Activated CD4-positive, alpha-beta T cell treated with anti-CD3 and anti-CD28 coated beads, Interleukin-2, amount 10 ng/mL, durations not matched to agents 7 days and 5 days (primary cell): ENCODE measurements at regions not wholly inside any gene's neighbourhood (a gene's known extent, or its start where the extent isn't known, plus 50 kb on each side); places are given as distances from the start of the nearest gene placed in this dataset.

Source experiments
- CTCF ChIA-PET: fragments of 350-600 bp; sonication (Branson Sonifier 250); formaldehyde crosslinking; loops from one replicate; lab custom pipeline; 2021; ENCODE audit warnings: antibody characterized with exemption; lab: Charles Lee
- POLR2A ChIA-PET: fragments of 350-600 bp; sonication (Branson Sonifier 250); formaldehyde crosslinking; loops from one replicate; lab custom pipeline; 2021; ENCODE audit warnings: antibody characterized with exemption; lab: Charles Lee
- DNase-seq: peaks from one replicate; pipeline ENCODE4 v3.0.0-alpha.2; 2020
- H3K27ac Mint-ChIP-seq: one replicate; pipeline ENCODE4 v1.8.0; 2021; ENCODE audit warnings: mild to moderate bottlenecking, moderate library complexity, mixed read lengths
- H3K27me3 Mint-ChIP-seq: one replicate; pipeline ENCODE4 v1.8.0; 2021; ENCODE audit warnings: mixed read lengths
- H3K36me3 Mint-ChIP-seq: one replicate; pipeline ENCODE4 v1.8.0; 2021; ENCODE audit warnings: low read depth, mixed read lengths
- H3K4me1 Mint-ChIP-seq: one replicate; pipeline ENCODE4 v1.8.0; 2021; ENCODE audit warnings: mixed read lengths
- H3K4me3 Mint-ChIP-seq: one replicate; pipeline ENCODE4 v1.8.0; 2021; ENCODE audit warnings: mild to moderate bottlenecking, moderate library complexity, mixed read lengths
- H3K9me3 Mint-ChIP-seq: one replicate; pipeline ENCODE4 v1.8.0; 2021; ENCODE audit warnings: mixed read lengths

DNA sequence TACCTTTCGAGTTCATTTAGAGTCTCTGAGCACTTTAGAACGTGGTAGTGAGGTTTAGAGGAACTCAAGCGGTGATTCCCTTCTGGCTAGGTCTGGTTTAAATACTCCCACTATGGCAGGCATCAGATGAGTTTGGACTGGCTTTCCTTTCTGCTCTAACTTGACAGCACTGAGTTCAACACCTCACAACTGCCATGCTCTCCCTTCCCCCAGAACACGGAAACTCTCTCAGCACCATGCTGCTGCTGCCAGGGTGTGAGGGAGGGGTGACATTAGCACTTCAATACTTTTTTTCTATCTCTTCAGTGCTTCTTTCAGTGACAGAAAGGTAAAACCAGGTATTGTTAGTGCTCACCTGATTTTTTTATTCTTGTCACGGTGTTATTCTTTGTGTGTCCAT is 234.5 kb upstream of the AGTR2 start:
- no peaks in the 10 kb centered on the region for H3K4me1 Mint-ChIP-seq
- H3K4me3 Mint-ChIP-seq: no peak overlapping the region
- no peaks in the 10 kb centered on the region for H3K9me3 Mint-ChIP-seq
- H3K36me3 Mint-ChIP-seq: no peaks in the 10 kb centered on the region
- H3K27ac Mint-ChIP-seq: no peak overlapping the region
- POLR2A ChIA-PET: no interaction called here
- CTCF ChIA-PET: no interaction called here
- H3K27me3 Mint-ChIP-seq: no peaks in the 10 kb centered on the region
- DNase-seq: no peak

DNA sequence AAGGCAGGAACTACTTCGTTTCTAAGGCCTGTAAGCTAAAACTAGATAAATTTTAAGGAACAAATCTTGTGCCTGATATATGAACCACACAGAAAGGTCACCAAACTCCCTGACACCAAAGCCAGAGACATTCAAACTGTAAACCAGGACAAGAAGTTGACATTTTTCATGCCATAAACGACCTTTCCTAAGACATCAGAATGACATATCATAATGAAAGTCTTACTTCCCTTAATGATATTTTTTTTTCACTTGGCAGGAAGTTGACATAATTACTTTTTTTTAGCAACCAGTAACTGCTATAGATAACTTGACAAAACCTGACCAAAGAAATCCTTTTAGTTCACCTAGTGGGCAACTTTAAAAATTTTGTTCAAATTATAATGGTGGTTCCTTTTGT is 231.5 kb upstream of the AGTR2 start:
- DNase-seq: no peak
- Mint-ChIP-seq H3K27ac (no peak overlapping the region), H3K9me3 (no peaks in the 10 kb centered on the region), H3K36me3 (no peaks in the 10 kb centered on the region), H3K27me3 (no peaks in the 10 kb centered on the region), H3K4me1 (no peaks in the 10 kb centered on the region), H3K4me3 (no peak overlapping the region)
- CTCF ChIA-PET: interaction anchor here (1.1 to 1.3 kb wide), 2 partner anchors 9 to 11 kb away, joined by 3 read pairs; no protein-coding TSS in a partner anchor
- POLR2A ChIA-PET: no interaction called here

DNA sequence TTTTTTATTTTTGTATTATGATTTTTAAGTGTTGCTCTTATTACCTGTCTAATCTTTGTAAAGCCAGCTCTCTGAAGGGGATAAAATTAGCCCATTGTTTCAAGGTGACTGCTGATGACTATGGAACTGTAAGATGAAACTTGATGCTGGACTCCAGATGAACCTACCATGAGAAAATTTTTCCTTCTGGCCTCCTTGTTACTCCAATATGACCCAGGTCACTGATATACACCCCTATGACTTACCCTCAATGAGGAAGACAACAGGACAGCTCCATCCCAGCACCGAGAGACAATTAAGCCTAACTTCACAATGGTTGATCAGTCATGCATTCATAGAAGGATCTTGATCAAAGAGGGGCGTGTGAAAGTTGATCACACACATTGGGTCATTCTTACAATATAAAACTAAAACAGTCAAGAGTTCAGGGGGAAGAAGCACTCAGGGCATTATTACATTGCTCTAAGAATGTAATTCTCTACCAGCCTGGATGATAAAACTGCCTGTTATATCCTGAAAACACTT is 230.8 kb upstream of the AGTR2 start:
- no peak overlapping the region for H3K27ac Mint-ChIP-seq
- no peak for DNase-seq
- H3K27me3 Mint-ChIP-seq: no peaks in the 10 kb centered on the region
- ChIA-PET CTCF (interaction anchor here (1.3 kb wide), 1 partner anchor 10 kb away, joined by 3 read pairs; no protein-coding TSS in a partner anchor), POLR2A (no interaction called here)
- no peak overlapping the region for H3K4me3 Mint-ChIP-seq
- no peaks in the 10 kb centered on the region for H3K36me3 Mint-ChIP-seq
- H3K4me1 Mint-ChIP-seq: no peaks in the 10 kb centered on the region
- H3K9me3 Mint-ChIP-seq: no peaks in the 10 kb centered on the region

DNA sequence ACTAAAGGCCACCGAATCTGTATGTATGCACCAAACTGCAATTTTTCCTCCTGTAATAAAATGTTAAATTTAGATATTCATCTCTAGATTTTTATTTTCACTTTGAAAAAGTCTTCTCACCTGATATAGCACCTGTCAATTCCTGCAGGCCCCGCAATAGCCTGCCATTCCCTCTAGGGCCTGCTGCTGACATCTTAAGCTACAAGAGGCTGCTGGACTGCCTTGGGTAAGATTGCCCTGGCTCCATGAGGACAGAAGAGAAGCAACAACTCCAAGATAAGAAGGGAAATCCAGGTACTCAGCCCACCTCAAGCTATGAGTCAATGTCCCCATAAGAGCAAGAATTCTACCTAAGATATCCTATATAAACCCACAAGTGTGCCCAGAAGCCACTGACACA is 230.2 kb upstream of the AGTR2 start:
- H3K27me3 Mint-ChIP-seq: no peaks in the 10 kb centered on the region
- H3K27ac Mint-ChIP-seq: no peak overlapping the region
- POLR2A ChIA-PET: no interaction called here
- H3K4me1 Mint-ChIP-seq: no peaks in the 10 kb centered on the region
- no peak overlapping the region for H3K4me3 Mint-ChIP-seq
- CTCF ChIA-PET: interaction anchor here (1.4 to 1.7 kb wide), 2 partner anchors 47 to 49 kb away, joined by 3 to 6 read pairs; no protein-coding TSS in a partner anchor
- H3K36me3 Mint-ChIP-seq: no peaks in the 10 kb centered on the region
- no peaks in the 10 kb centered on the region for H3K9me3 Mint-ChIP-seq
- no peak for DNase-seq

DNA sequence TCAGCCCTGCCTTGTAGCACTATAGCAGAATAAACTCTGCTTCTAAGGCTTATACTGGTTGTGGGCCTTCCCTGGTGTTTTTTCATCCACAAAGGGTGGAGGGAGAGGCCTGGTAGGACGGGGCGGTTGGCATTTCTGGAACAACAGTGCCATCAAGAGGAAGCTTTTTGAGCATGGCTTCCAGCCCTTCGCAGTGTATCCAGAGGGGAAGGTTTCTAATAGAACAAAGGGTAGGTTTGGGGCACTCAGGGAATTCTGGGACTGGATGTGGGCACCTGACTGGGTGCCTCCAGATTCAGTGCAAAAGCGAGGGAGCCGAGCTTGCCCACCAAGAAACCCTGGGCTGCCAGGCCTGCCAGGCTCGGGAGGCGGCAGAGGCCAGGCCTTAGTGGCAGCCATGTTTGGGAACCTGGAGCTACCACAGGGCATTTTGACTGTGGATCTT is 229.6 kb upstream of the AGTR2 start:
- Mint-ChIP-seq H3K27me3 (no peaks in the 10 kb centered on the region), H3K27ac (no peak overlapping the region), H3K36me3 (no peaks in the 10 kb centered on the region), H3K4me1 (no peaks in the 10 kb centered on the region), H3K9me3 (no peaks in the 10 kb centered on the region), H3K4me3 (no peak overlapping the region)
- ChIA-PET CTCF (interaction anchor here (0.7 to 1.7 kb wide), 6 partner anchors 8 to 51 kb away, joined by 3 to 6 read pairs (median 4); no protein-coding TSS in a partner anchor), POLR2A (no interaction called here)
- DNase-seq: no peak

DNA sequence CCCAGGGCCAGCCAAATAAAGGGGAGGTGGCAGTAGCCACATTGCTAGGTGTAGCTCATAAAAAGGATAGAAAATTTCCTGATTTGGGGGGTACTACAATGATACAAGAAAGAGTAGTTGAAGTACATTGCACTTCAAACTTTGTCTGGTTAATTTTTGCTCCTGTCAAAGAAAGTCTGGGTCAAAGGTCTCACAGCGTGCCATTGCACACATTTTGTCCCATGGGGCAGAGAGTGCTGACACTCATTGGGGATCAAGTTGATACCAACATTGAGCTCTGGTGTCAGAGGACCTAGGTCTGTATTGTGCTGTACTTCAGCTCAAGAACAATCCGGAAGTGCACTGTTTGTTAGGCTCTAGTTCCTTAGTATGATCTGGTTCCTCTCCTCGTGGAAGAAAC is 229.2 kb upstream of the AGTR2 start:
- no peaks in the 10 kb centered on the region for H3K4me1 Mint-ChIP-seq
- no peaks in the 10 kb centered on the region for H3K9me3 Mint-ChIP-seq
- no peak overlapping the region for H3K4me3 Mint-ChIP-seq
- H3K36me3 Mint-ChIP-seq: no peaks in the 10 kb centered on the region
- ChIA-PET POLR2A (no interaction called here), CTCF (interaction anchor here (0.7 to 1.7 kb wide), 8 partner anchors 7 to 52 kb away, joined by 3 to 6 read pairs (median 4); no protein-coding TSS in a partner anchor)
- DNase-seq: no peak
- no peaks in the 10 kb centered on the region for H3K27me3 Mint-ChIP-seq
- H3K27ac Mint-ChIP-seq: no peak overlapping the region

DNA sequence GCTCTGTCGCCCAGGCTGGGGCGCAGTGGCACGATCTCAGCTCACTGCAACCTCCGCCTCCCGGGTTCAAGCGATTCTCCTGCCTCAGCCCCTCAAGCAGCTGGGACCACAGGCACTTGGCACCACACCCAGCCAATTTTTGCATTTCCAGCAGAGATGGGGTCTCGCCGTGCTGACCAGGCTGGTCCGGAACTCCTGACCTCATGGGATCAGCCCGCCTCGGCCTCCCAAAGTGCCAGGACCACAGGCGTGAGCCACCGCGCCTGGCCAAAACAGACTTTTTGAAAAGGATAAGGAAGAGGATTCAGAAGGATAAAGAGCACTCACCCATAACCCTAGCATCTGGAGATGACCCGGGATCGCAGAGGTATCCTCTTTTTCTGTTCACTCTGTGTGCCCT is 224.5 kb upstream of the AGTR2 start:
- ChIA-PET CTCF (no interaction called here), POLR2A (no interaction called here)
- Mint-ChIP-seq H3K9me3 (no peaks in the 10 kb centered on the region), H3K27ac (no peak overlapping the region), H3K36me3 (no peaks in the 10 kb centered on the region), H3K4me3 (no peak overlapping the region), H3K27me3 (no peaks in the 10 kb centered on the region), H3K4me1 (no peaks in the 10 kb centered on the region)
- DNase-seq: no peak

DNA sequence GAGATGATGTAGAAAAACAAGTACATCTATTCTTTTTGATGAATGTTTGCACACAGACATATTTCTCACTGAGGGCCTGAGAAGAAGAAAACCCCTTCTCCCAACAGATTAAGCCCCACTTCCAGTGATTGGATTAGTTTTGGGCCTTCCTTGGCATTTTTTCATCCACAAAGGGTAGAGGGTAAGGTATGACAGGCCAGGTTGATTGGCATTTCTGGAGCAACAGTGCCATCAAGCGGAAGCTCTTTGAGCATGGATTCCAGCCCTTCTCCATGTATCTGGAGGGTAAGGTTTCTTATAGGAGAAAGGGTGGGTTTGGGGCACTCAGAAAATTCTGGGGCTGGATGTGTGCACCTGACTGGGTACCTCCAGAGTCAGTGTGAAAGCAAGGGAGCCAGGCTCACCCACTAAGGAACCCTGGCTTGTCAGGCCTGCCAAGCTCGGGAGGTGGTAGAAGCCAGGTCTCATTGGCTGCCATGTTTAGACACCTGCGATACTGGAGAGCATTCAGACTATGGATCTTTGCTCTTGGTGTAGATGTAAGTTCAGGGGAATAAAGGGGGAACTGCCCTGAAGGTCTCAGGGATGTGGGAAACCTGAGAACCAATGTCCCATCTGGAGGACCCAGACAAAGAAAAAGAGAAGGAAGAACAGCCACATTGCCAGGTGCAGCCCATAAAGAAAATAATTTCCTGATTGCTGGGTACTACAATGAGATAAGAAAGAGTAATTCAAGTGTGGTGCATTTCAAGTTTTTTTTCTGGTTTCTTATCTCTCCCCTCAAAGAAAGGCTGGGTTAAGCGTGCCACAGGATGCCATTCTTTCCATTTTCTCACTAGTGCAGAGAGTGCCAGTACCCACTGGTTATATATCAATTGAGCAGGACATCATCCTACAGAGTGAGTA is 222.3 kb upstream of the AGTR2 start:
- Mint-ChIP-seq H3K36me3 (no peaks in the 10 kb centered on the region), H3K4me3 (no peak overlapping the region), H3K4me1 (no peaks in the 10 kb centered on the region), H3K9me3 (no peaks in the 10 kb centered on the region), H3K27me3 (no peaks in the 10 kb centered on the region), H3K27ac (no peak overlapping the region)
- ChIA-PET CTCF (interaction anchor here (0.8 to 1.3 kb wide), 4 partner anchors 7 to 55 kb away, joined by 3 to 4 read pairs (median 4); no protein-coding TSS in a partner anchor), POLR2A (no interaction called here)
- no peak for DNase-seq

DNA sequence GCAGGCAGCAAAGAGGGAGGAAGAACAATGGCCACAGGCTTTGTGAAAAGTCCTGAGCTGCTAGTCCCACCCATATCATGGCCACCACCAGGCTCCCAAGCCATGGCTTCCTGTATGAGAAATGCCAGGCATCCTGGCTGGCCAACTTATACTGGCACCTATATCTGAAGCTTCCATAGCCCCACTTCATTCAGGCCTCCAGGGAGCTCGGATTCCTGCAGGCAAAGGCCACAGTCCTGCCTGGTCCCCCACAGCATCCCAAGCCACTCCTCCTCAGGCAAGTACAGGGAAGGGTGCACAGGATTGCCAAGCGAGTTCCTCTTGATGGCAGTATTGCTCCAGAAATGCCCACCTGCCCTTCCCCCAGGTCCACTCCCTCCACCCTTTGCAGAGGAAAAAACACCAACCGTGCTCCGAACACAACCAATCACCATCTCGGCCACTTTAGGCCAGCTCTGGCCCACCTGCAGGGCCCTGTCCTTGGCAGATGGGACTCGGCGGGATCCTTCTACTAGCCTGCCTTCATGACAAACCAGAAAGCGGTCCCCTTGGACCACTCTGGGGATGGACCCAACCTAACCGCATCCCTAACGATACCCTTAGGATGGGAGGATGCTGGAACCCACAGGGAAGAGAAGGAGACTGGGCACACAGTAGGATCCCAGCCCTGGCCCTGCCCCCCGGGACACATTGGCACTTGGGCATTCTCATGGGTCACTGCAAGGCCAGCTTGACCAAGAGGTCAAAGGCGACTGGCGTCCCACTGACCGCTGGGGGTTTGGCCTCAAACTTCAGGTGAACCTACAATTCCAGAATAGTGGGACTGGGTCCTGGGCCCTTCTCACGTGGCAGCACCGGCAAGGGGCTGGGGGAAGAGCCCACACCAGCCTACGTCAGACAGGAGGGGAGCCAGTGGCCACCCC is 220.4 kb upstream of the AGTR2 start:
- no peak for DNase-seq
- ChIA-PET POLR2A (no interaction called here), CTCF (interaction anchor here (0.8 to 1.2 kb wide), 3 partner anchors 8 to 11 kb away, joined by 3 to 4 read pairs (median 3); no protein-coding TSS in a partner anchor)
- H3K9me3 Mint-ChIP-seq: no peaks in the 10 kb centered on the region
- H3K27ac Mint-ChIP-seq: no peak overlapping the region
- H3K27me3 Mint-ChIP-seq: no peaks in the 10 kb centered on the region
- H3K36me3 Mint-ChIP-seq: no peaks in the 10 kb centered on the region
- H3K4me3 Mint-ChIP-seq: no peak overlapping the region
- no peaks in the 10 kb centered on the region for H3K4me1 Mint-ChIP-seq

DNA sequence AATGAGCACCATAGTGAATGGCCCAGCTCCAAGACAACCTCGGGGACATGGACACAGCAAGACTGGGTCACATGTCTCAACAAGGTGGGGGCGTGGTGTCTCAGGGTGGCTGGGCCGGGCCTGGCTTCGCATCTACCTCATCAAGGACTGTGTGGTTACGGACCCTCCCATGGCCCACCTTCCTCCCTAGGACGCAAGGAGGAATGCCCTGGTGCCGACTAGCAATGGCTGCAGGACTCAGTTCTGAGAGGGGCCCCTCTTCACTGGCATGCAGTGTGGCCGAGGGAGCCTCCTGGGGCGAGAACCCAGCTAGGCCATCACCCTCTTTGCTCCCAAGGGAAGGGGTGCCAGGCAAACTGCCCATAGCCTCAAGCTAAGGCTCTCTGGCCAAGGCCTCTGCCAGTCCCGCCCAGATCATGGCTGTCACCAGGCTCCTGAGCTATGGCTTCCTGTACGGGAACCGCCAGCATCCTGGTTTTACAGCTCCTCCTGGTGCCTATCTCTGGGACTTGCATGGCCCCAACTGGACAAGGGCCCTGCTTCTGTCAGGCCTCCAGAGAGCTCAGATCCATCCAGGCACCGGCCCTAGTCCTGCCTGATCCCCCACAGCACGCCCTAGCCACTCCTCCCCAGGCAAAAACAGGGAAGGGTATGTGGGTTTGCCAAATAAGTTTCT is 218.0 kb upstream of the AGTR2 start:
- no peaks in the 10 kb centered on the region for H3K36me3 Mint-ChIP-seq
- no peak for DNase-seq
- H3K9me3 Mint-ChIP-seq: no peaks in the 10 kb centered on the region
- no peaks in the 10 kb centered on the region for H3K27me3 Mint-ChIP-seq
- ChIA-PET CTCF (interaction anchor here (0.6 to 1.5 kb wide), 2 partner anchors 11 to 1674 kb away, joined by 3 to 4 read pairs; no protein-coding TSS in a partner anchor), POLR2A (no interaction called here)
- H3K4me1 Mint-ChIP-seq: no peaks in the 10 kb centered on the region
- H3K4me3 Mint-ChIP-seq: no peak overlapping the region
- no peak overlapping the region for H3K27ac Mint-ChIP-seq

DNA sequence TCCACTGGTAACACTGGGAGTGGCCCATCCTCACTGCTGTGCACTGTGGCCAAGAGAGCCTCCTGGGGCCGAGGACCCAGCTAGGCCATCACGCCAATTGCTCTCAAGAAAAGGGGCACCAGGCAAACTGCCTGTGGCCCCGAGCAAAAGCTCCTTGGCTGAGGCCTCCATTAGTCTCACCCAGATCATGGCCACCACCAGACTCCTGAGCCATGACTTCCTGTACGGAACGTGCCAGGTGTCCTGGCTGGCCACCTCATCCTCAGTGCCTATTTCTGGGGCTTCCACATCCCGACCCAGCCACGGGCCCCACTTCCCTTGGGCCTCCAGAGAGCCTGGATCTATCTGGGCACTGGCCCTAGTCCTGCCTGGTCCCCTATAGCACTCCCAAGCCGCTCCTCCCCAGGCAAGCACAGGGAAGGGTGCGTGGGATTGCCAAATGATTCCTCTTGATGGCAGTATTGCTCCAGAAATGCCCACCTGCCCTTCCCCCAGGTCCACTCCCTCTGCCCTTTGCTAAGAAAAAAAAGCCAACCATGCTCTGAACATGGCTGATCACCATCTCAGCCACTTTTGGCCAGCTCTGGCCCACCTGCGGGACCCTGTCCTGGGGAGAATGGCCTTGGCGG is 212.6 kb upstream of the AGTR2 start:
- no peak overlapping the region for H3K4me3 Mint-ChIP-seq
- H3K4me1 Mint-ChIP-seq: no peaks in the 10 kb centered on the region
- no peaks in the 10 kb centered on the region for H3K27me3 Mint-ChIP-seq
- POLR2A ChIA-PET: no interaction called here
- H3K27ac Mint-ChIP-seq: no peak overlapping the region
- CTCF ChIA-PET: no interaction called here
- no peaks in the 10 kb centered on the region for H3K36me3 Mint-ChIP-seq
- no peak for DNase-seq
- H3K9me3 Mint-ChIP-seq: no peaks in the 10 kb centered on the region
